Stimulated activated CD4-positive, alpha-beta T cell treated with anti-CD3 and anti-CD28 coated beads, Interleukin-1b, Interleukin-23, amount 100 ng/mL, for 4 hours (primary cell): ENCODE measurements at regions not wholly inside any gene's neighbourhood (a gene's known extent, or its start where the extent isn't known, plus 50 kb on each side); places are given as distances from the start of the nearest gene placed in this dataset.

Experiments
- DNase-seq, 2 donors: peaks; one replicate each; pipeline ENCODE4 v3.0.0-alpha.2; 2020; ENCODE audit warnings: low read depth in 2 of 2

- DNase-seq: no peak
Measured at GRCh38 chr3:16658004-16658924, 53.0 kb upstream of the DAZL start.

DNA sequence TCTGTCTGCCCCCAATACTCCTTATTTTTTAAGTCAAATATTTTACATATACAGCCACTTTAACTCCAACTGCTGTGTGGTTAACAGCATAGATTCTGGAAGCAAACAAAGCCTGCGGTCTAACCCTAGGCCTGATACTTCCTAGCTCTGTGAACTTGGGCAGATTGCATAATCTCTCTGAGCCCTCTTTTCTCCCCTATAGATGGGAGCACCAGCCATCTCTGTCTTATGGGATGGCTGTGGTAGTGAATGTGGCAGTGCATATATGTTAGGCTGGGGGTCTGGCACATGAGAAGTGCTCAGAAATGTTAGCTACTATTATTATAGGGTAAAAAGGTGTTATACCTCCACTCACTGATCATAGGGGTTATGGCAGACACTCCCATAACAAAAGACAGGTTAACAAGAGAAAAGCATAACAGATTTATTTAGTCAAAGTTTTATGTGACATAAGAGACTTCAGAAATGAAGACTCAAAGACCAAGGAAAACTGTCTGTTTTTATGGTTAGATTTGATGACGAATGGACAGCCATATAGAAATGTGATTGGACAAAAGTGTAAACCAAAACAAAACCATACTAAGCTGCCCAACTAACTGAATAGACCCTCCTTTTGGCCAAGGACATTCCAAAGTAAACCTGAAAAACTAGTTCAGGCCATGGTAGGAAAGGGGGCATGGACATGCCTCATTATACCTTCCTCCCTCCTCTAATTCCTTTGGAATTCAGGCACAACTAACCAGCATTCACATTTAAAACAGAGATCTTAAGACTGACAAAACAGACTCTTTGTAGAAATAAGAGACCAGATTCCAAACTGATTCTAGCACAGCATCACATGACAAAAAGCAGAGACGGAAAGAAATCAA is 53.9 kb upstream of the DAZL start:
- no peak for DNase-seq

- no peak for DNase-seq
Measured at GRCh38 chr3:16663854-16664712, 58.9 kb upstream of the DAZL start.

GRCh38 chr3:16665282-16665741 is 60.1 kb upstream of the DAZL start:
- DNase-seq: no peak

- DNase-seq: no peak
Measured at GRCh38 chr3:16666206-16666605, 61.0 kb upstream of the DAZL start.

DNA sequence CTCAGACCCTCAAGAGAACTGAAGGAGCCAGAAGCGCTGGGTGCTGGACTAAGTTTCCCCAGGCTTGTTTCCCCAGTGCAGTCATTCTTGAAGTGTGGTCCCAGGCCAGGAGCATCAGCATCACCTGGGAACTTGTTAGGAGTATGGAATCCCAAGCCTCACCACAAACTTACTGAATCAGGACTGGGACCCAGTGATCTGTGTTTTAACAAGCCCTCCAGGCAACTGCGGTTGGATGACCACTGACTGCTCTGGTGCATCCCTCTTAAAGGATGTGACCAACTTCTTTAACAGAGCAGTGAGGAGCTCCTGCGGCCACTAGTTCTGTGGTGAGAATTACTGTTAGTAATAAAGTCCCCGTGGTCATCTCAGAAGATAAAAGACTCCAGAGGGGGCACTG is 62.4 kb upstream of the DAZL start:
- DNase-seq: no peak

- no peak for DNase-seq
Measured at GRCh38 chr3:16668776-16669545, 63.7 kb upstream of the DAZL start.

GRCh38 chr3:16670191-16670590 is 65.0 kb upstream of the DAZL start:
- DNase-seq: no peak

DNA sequence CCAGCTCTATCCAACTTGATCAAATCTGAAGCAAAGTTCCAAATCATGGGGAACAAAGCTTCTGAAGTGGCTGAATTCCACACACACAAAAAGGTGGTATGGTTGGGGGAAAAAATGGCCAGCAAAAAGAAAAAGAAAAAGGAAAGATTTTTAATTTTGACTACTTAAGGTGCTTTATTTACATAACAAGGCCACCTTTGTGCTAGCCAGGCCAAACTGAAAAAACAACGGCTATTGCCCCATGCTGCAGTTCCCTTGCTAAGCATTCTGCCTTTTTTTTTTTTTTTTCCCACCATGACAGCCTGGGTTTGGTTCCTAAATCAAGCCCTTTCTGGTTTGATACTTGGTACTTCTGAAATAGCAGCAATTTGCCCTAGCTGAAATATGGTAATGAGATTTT is 66.5 kb upstream of the DAZL start:
- no peak for DNase-seq

DNA sequence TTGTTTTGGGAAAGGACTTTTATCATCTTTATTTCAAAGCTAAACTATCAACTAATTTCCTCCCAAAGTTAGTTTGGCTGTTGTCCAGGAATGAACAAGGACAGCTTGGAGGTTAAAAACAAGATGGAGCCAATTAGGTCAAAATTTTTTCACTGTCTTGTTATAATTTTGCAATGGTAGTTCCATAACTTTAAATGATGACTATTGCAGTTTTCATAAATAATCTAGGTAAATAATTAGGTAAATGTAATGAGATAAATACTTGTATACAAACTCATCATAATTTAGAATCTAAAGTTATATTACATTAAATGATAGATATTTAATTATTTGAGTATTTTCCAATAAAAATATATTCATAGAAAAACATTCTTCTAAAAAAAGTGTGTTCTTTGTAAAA is 68.3 kb upstream of the DAZL start:
- DNase-seq: no peak

- DNase-seq: no peak
Measured at GRCh38 chr3:16675805-16676204, 70.6 kb upstream of the DAZL start.

GRCh38 chr3:16686679-16687078 is 81.5 kb upstream of the DAZL start:
- no peak for DNase-seq

GRCh38 chr3:16687221-16687620 is 82.0 kb upstream of the DAZL start:
- no peak for DNase-seq

DNA sequence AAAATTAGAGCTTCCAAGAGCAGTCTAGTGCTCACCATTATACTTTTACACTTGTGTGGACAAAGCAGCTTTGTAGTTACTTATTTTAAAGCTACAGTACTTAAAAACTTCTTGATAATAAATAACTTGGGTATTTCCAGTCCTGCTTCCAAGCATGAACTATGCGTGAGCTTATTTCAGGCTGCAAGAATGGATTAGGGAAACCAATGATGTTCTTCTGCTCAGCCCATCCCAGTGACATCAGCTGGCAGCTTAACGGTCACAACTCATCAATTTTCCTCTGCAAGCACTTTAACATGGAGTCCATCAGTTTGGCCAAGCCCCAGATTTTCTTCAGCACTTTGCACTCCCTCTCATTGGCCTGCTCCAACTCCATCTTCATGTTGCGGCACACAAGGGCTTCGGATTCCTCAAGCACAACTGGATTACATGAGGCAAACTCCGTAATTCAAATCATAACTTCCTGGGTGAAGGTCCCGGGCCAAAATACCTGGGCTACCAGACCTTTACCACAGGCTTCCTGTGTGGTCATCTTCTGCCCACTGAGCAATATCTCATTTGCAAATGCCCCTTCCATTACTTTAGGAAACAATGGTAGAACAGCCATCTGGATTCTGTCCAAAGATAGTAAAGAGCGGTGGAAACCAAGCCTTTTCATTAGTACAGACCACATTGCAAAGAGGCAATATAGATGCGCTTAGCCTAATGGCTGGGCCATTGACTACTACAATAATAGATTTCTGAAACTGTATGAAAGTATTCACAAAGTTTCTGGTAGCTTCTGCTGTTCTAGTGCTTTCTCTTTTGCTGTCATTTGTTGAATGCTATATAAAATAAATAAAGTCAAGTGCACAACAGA is 87.5 kb upstream of the DAZL start:
- DNase-seq: no peak

DNA sequence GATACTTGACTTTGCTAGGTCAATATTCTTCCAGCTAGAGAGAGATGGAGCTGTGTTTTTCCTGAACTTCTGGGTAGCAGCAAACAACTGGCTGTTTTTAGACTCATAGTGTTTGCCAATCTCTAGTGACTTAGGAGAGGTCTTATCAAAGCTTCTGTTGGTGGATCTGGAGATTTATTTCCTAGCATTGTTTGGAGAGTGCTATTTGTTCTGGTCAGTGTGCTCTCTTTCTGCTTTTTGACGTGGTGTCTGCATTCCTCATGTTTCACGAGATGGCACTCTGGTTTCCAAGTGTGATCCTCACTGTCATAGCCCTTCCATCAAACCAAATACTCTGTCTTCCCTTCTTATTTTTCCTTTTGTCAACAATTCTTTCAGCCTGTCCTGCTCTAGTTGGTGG is 88.6 kb upstream of the DAZL start:
- no peak for DNase-seq

- DNase-seq: no peak
Measured at GRCh38 chr3:16695710-16696109, 90.5 kb upstream of the DAZL start.

DNA sequence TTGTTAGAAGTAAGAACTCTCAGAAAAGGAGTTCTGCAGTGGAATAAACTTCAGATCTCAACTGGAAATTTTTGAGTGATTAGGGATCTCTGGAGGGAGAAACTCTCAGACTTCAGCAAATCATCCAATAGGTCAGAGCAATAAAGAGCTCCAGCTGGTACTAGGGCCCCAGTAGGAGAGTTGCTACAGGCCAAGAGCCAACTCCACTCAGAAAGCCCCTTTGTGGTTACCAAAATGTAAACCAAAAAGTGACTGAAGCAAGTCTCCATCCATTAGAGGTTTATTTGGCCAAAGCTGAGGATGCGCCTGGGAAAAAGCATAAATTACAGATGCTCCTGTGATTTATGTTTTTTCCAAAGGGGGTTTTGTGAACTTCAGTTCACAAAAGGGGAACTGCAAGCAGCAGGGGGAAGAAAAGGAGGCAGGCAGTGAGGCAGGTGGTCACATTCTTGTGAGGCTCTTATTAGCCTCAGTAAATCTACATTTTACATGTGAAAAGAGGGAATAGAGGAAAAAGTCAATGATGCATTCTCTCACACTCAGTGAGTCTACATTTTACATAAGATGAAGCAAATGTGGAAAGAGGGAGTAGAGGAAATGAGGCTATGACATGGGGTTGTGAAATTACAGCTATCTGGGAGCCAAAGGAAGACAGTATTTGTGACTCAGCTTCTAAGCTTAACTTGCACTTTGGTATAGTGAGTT is 92.4 kb upstream of the DAZL start:
- DNase-seq: no peak

- DNase-seq: no peak
Measured at GRCh38 chr3:16700651-16701050, 95.4 kb upstream of the DAZL start.

GRCh38 chr3:16704941-16705340 is 99.7 kb upstream of the DAZL start:
- DNase-seq: no peak
